GM23338 (cell line): ENCODE measurements at regions not wholly inside any gene's neighbourhood (a gene's known extent, or its start where the extent isn't known, plus 50 kb on each side); places are given as distances from the start of the nearest gene placed in this dataset.

Experiments used
- ATAC-seq: fragments of 200-7000 bp; cut with Tn5 transposase; 3 replicates; pipeline ENCODE4 v1.9.1; 2020
- DNase-seq: peaks from one replicate; pipeline ENCODE4 v3.0.0-alpha.2; 2015; ENCODE audit warnings: low spot score
- H2AFZ ChIP-seq: fragments of 200-600 bp; sonication (generic); 2 replicates; pipeline ENCODE4 v1.8.0; 2016; ENCODE audit warnings: antibody characterized with exemption, mild to moderate bottlenecking, moderate library complexity
- H3F3A ChIP-seq: fragments of 200-600 bp; sonication (generic); replicated peaks from 2 replicates; pipeline ENCODE4 v1.8.0; 2017; ENCODE audit warnings: antibody characterized with exemption, mixed run types, low read depth
- H3K27ac ChIP-seq: fragments of 200-600 bp; sonication (generic); 2 replicates; pipeline ENCODE4 v1.6.1; 2016; ENCODE audit warnings: low read depth
- H3K27me3 ChIP-seq: fragments of 200-600 bp; sonication (generic); 2 replicates; pipeline ENCODE4 v1.8.0; 2016; ENCODE audit warnings: mild to moderate bottlenecking, mixed run types, moderate library complexity; ENCODE audit not compliant: insufficient read depth
- H3K36me3 ChIP-seq: fragments of 200-600 bp; sonication (generic); 2 replicates; pipeline ENCODE4 v1.8.0; 2016; ENCODE audit warnings: mild to moderate bottlenecking; ENCODE audit not compliant: insufficient read depth
- H3K4me1 ChIP-seq: fragments of 200-600 bp; sonication (generic); 2 replicates; pipeline ENCODE4 v1.8.0; 2016; ENCODE audit warnings: mild to moderate bottlenecking, moderate library complexity; ENCODE audit not compliant: insufficient read depth
- H3K4me2 ChIP-seq: fragments of 200-600 bp; sonication (generic); 2 replicates; pipeline ENCODE4 v1.7.1; 2017; ENCODE audit warnings: mixed run types
- H3K4me3 ChIP-seq: fragments of 200-600 bp; sonication (generic); 2 replicates; pipeline ENCODE4 v1.6.1; 2016; ENCODE audit warnings: mixed run types
- H3K79me2 ChIP-seq: fragments of 200-600 bp; sonication (generic); replicated peaks from 2 replicates; pipeline ENCODE4 v1.8.0; 2017; ENCODE audit warnings: mild to moderate bottlenecking; ENCODE audit not compliant: insufficient read depth
- H3K9me2 ChIP-seq: fragments of 200-600 bp; sonication (generic); 2 replicates; pipeline ENCODE4 v1.8.0; 2017; ENCODE audit not compliant: insufficient read depth
- H4K20me1 ChIP-seq: fragments of 200-600 bp; sonication (generic); replicated peaks from 2 replicates; pipeline ENCODE4 v1.8.0; 2017; ENCODE audit warnings: mild to moderate bottlenecking; ENCODE audit not compliant: insufficient read depth
- H3K27ac Mint-ChIP-seq: 2 replicates; pipeline ENCODE4 v1.8.0; 2020; ENCODE audit warnings: inconsistent platforms, mild to moderate bottlenecking, moderate library complexity, mixed read lengths
- H3K27me3 Mint-ChIP-seq: 3 replicates; pipeline ENCODE4 v1.8.0; 2022; ENCODE audit warnings: low read depth, mild to moderate bottlenecking, moderate library complexity, mixed read lengths, inconsistent platforms; ENCODE audit not compliant: insufficient read depth, poor library complexity
- H3K36me3 Mint-ChIP-seq: 3 replicates; pipeline ENCODE4 v1.8.0; 2021; ENCODE audit warnings: low read depth, mild to moderate bottlenecking, inconsistent platforms, moderate library complexity, mixed read lengths
- H3K4me1 Mint-ChIP-seq: 3 replicates; pipeline ENCODE4 v1.8.0; 2020; ENCODE audit warnings: mild to moderate bottlenecking, inconsistent platforms, mixed read lengths
- H3K4me3 Mint-ChIP-seq: 3 replicates; pipeline ENCODE4 v1.8.0; 2021; ENCODE audit warnings: moderate library complexity, mild to moderate bottlenecking, inconsistent platforms, mixed read lengths
- H3K9me3 Mint-ChIP-seq: 3 replicates; pipeline ENCODE4 v1.8.0; 2020; ENCODE audit warnings: moderate library complexity, mild to moderate bottlenecking, inconsistent platforms, mixed read lengths
- CTCF ChIP-seq, 2 experiments: fragments of 200-600 bp in 1 of 2; sonication (generic) in 1 of 2; conservative IDR thresholded peaks; 2 replicates each; pipeline versions ENCODE4 v1.5.1 to v1.6.1; 2016 to 2017; ENCODE audit warnings: antibody characterized with exemption in 2 of 2, low read depth in 2 of 2, mild to moderate bottlenecking in 2 of 2, moderate library complexity in 1 of 2
- ETS1 ChIP-seq: IDR thresholded peaks from 2 replicates; pipeline ENCODE4 v1.6.1; 2016; ENCODE audit warnings: antibody characterized with exemption
- JUNB ChIP-seq: IDR thresholded peaks from one replicate; pipeline ENCODE4 v1.6.1; 2016; ENCODE audit warnings: antibody characterized with exemption; ENCODE audit not compliant: unreplicated experiment
- ZNF331 ChIP-seq: fragments of 250-450 bp; sonication (Bioruptor Pico); IDR thresholded peaks from 2 replicates; pipeline ENCODE4 v1.5.0; 2020; ENCODE audit warnings: low read depth, mild to moderate bottlenecking, moderate library complexity
- ZNF462 ChIP-seq: fragments of 250-450 bp; sonication (Bioruptor Pico); IDR thresholded peaks from 2 replicates; pipeline ENCODE4 v1.5.0; 2020; ENCODE audit warnings: mild to moderate bottlenecking, moderate library complexity

- no peak for ATAC-seq
- no peak for DNase-seq
- Histone ChIP-seq H4K20me1 (no peaks in the 10 kb centered on the region), H3K36me3 (no peaks in the 10 kb centered on the region), H3K9me2 (no peaks in the 10 kb centered on the region), H2AFZ (no peak overlapping the region), H3K27me3 (no peaks in the 10 kb centered on the region), H3K4me2 (no peak overlapping the region), H3K4me3 (no peak overlapping the region), H3K4me1 (no peaks in the 10 kb centered on the region), H3K27ac (no peak overlapping the region), H3K79me2 (no peaks in the 10 kb centered on the region), H3F3A (no peaks in the 10 kb centered on the region)
- no peak overlapping the region for H3K27ac Mint-ChIP-seq
- no peaks in the 10 kb centered on the region for H3K4me1 Mint-ChIP-seq
- TF ChIP-seq ZNF462 (CRISPR knock-in tag) (no peak), JUNB (no peak), ETS1 (no peak), ZNF331 (no peak), CTCF (conservative IDR thresholded peaks at IDR 0.05; ENCODE audit: low read depth in 2 of 2) (no peak)
- no peak overlapping the region for H3K4me3 Mint-ChIP-seq
- H3K27me3 Mint-ChIP-seq, result no peaks in the 10 kb centered on the region
- no peaks in the 10 kb centered on the region for H3K9me3 Mint-ChIP-seq
- no peaks in the 10 kb centered on the region for H3K36me3 Mint-ChIP-seq
Observed at GRCh38 chr3:154977666-154978065, 102.5 kb upstream of the MME start.
